Neural progenitor cell (in vitro differentiated cells): ENCODE measurements at regions not wholly inside any gene's neighbourhood (a gene's known extent, or its start where the extent isn't known, plus 50 kb on each side); places are given as distances from the start of the nearest gene placed in this dataset.

ENCODE experiments used
- DNase-seq: peaks from one replicate; pipeline ENCODE4 v3.0.0-alpha.2; 2016; ENCODE audit warnings: low spot score
- H2AFZ ChIP-seq: fragments of 200-600 bp; sonication (generic); replicated peaks from 2 replicates; pipeline ENCODE4 v1.6.1; 2016; ENCODE audit warnings: antibody characterized with exemption
- H3F3A ChIP-seq: fragments of 200-600 bp; sonication (generic); 2 replicates; pipeline ENCODE4 v1.6.1; 2016; ENCODE audit warnings: antibody characterized with exemption, low read depth
- H3K27ac ChIP-seq: fragments of 200-600 bp; sonication (generic); 2 replicates; pipeline ENCODE4 v1.5.1; 2016; ENCODE audit warnings: mild to moderate bottlenecking
- H3K27me3 ChIP-seq: fragments of 200-600 bp; sonication (generic); 2 replicates; pipeline ENCODE4 v1.6.1; 2016; ENCODE audit warnings: mild to moderate bottlenecking, moderate library complexity
- H3K36me3 ChIP-seq: fragments of 200-600 bp; sonication (generic); 2 replicates; pipeline ENCODE4 v1.5.1; 2016
- H3K4me1 ChIP-seq: fragments of 200-600 bp; sonication (generic); 2 replicates; pipeline ENCODE4 v1.6.1; 2016; ENCODE audit warnings: mixed run types
- H3K4me2 ChIP-seq: fragments of 200-600 bp; sonication (generic); 2 replicates; pipeline ENCODE4 v1.6.1; 2016
- H3K4me3 ChIP-seq: fragments of 200-600 bp; sonication (generic); 2 replicates; pipeline ENCODE4 v1.5.1; 2016
- H3K79me2 ChIP-seq: fragments of 200-600 bp; sonication (generic); 2 replicates; pipeline ENCODE4 v1.6.1; 2016; ENCODE audit warnings: low read depth
- H3K9ac ChIP-seq: fragments of 200-600 bp; sonication (generic); 2 replicates; pipeline ENCODE4 v1.6.1; 2016
- H3K9me3 ChIP-seq: fragments of 200-600 bp; sonication (generic); 2 replicates; pipeline ENCODE4 v1.5.1; 2016; ENCODE audit warnings: low read depth
- H4K20me1 ChIP-seq: fragments of 200-600 bp; sonication (generic); 2 replicates; pipeline ENCODE4 v1.6.1; 2016; ENCODE audit warnings: low read depth
- H3K27ac Mint-ChIP-seq: 3 replicates; pipeline ENCODE4 v1.8.0; 2021; ENCODE audit warnings: mixed read lengths
- H3K27me3 Mint-ChIP-seq: 2 replicates; pipeline ENCODE4 v1.8.0; 2022; ENCODE audit warnings: low read depth, mild to moderate bottlenecking, inconsistent platforms, moderate library complexity, mixed read lengths; ENCODE audit not compliant: insufficient read depth
- H3K36me3 Mint-ChIP-seq: 3 replicates; pipeline ENCODE4 v1.8.0; 2021; ENCODE audit warnings: mixed read lengths
- H3K4me1 Mint-ChIP-seq: 3 replicates; pipeline ENCODE4 v1.8.0; 2021; ENCODE audit warnings: mixed read lengths
- H3K4me3 Mint-ChIP-seq: 3 replicates; pipeline ENCODE4 v1.8.0; 2021; ENCODE audit warnings: mild to moderate bottlenecking, moderate library complexity, mixed read lengths
- H3K9me3 Mint-ChIP-seq: 3 replicates; pipeline ENCODE4 v1.8.0; 2020; ENCODE audit warnings: mixed read lengths
- CTCF ChIP-seq: fragments of 200-600 bp; sonication (generic); IDR thresholded peaks from 2 replicates; pipeline ENCODE4 v1.5.1; 2017; ENCODE audit warnings: antibody characterized with exemption, mild to moderate bottlenecking
- EZH2 ChIP-seq: fragments of 200-600 bp; sonication (generic); IDR thresholded peaks from 2 replicates; pipeline ENCODE4 v1.6.1; 2017; ENCODE audit warnings: antibody characterized with exemption, mild to moderate bottlenecking, moderate library complexity
- EZH2phosphoT487 ChIP-seq: fragments of 200-600 bp; sonication (generic); IDR thresholded peaks from 2 replicates; pipeline ENCODE4 v1.6.1; 2017; ENCODE audit warnings: antibody characterized with exemption

- H3K36me3 Mint-ChIP-seq: no peaks in the 10 kb centered on the region
- H3K27ac Mint-ChIP-seq: no peak overlapping the region
- peaks cover 19% of the 10 kb centered on the region for H3K27me3 Mint-ChIP-seq
- H3K36me3 ChIP-seq: no peaks in the 10 kb centered on the region
- H3K9ac ChIP-seq: no peak overlapping the region
- TF ChIP-seq EZH2phosphoT487 (no peak), CTCF (no peak), EZH2 (no peak)
- H3K27ac ChIP-seq: no peak overlapping the region
- H3K9me3 ChIP-seq: no peaks in the 10 kb centered on the region
- H3F3A ChIP-seq: no peaks in the 10 kb centered on the region
- DNase-seq: no peak
- H3K79me2 ChIP-seq: no peaks in the 10 kb centered on the region
- peaks cover 27% of the 10 kb centered on the region for H3K4me1 Mint-ChIP-seq
- H3K9me3 Mint-ChIP-seq: no peaks in the 10 kb centered on the region
- H4K20me1 ChIP-seq: no peaks in the 10 kb centered on the region
- no peak overlapping the region for H3K4me3 Mint-ChIP-seq
- H2AFZ ChIP-seq: no peak overlapping the region
- peaks cover 12% of the 10 kb centered on the region for H3K4me1 ChIP-seq
- H3K4me2 ChIP-seq: no peak overlapping the region
- H3K4me3 ChIP-seq: no peak overlapping the region
- H3K27me3 ChIP-seq: no peaks in the 10 kb centered on the region
Observed at GRCh38 chr14:101117543-101117942, 214.0 kb upstream of the RTL1 start.

GRCh38 chr14:101118233-101118632 lies 214.7 kb upstream of the RTL1 start:
- Mint-ChIP-seq H3K27me3 (peaks cover 19% of the 10 kb centered on the region), H3K27ac (no peak overlapping the region), H3K36me3 (no peaks in the 10 kb centered on the region), H3K4me1 (peaks cover 28% of the 10 kb centered on the region), H3K4me3 (no peak overlapping the region), H3K9me3 (no peaks in the 10 kb centered on the region)
- no peaks in the 10 kb centered on the region for H4K20me1 ChIP-seq
- peaks cover 12% of the 10 kb centered on the region for H3K4me1 ChIP-seq
- DNase-seq: no peak
- no peak overlapping the region for H2AFZ ChIP-seq
- no peaks in the 10 kb centered on the region for H3K36me3 ChIP-seq
- H3K27me3 ChIP-seq: no peaks in the 10 kb centered on the region
- no peaks in the 10 kb centered on the region for H3F3A ChIP-seq
- no peak overlapping the region for H3K9ac ChIP-seq
- H3K4me2 ChIP-seq: no peak overlapping the region
- no peaks in the 10 kb centered on the region for H3K79me2 ChIP-seq
- H3K4me3 ChIP-seq: no peak overlapping the region
- TF ChIP-seq EZH2phosphoT487: no peak
- no peak for TF ChIP-seq CTCF
- TF ChIP-seq EZH2: no peak
- no peak overlapping the region for H3K27ac ChIP-seq
- no peaks in the 10 kb centered on the region for H3K9me3 ChIP-seq

GRCh38 chr14:101118746-101119591 lies 215.4 kb upstream of the RTL1 start:
- no peak overlapping the region for H3K4me2 ChIP-seq
- H3K9me3 ChIP-seq: no peaks in the 10 kb centered on the region
- Mint-ChIP-seq H3K4me3 (no peak overlapping the region), H3K27ac (no peak overlapping the region), H3K36me3 (no peaks in the 10 kb centered on the region), H3K4me1 (peaks cover 36% of the 10 kb centered on the region), H3K9me3 (no peaks in the 10 kb centered on the region), H3K27me3 (peaks cover 15% of the 10 kb centered on the region)
- H3K27ac ChIP-seq: no peak overlapping the region
- no peak for DNase-seq
- H3K27me3 ChIP-seq: no peaks in the 10 kb centered on the region
- no peaks in the 10 kb centered on the region for H3F3A ChIP-seq
- no peak overlapping the region for H2AFZ ChIP-seq
- H4K20me1 ChIP-seq: no peaks in the 10 kb centered on the region
- peaks cover 12% of the 10 kb centered on the region for H3K4me1 ChIP-seq
- H3K79me2 ChIP-seq: no peaks in the 10 kb centered on the region
- H3K9ac ChIP-seq: no peak overlapping the region
- H3K4me3 ChIP-seq: no peak overlapping the region
- TF ChIP-seq CTCF (no peak), EZH2 (no peak), EZH2phosphoT487 (no peak)
- no peaks in the 10 kb centered on the region for H3K36me3 ChIP-seq
